Sigmoid colon (tissue), 4 donors: ENCODE measurements at regions not wholly inside any gene's neighbourhood (a gene's known extent, or its start where the extent isn't known, plus 50 kb on each side); places are given as distances from the start of the nearest gene placed in this dataset.

Experiments
- CTCF ChIP-seq, 4 experiments: fragments of 450-650 bp in 3 of 4; fragments of 200-600 bp in 1 of 4; IDR thresholded peaks; one replicate each; pipeline ENCODE4 v1.5.1; 2016 to 2019; ENCODE audit warnings: antibody characterized with exemption in 4 of 4, mild to moderate bottlenecking in 3 of 4, moderate library complexity in 2 of 4
- EP300 ChIP-seq, 4 donors: sonication (generic); formaldehyde crosslinking; IDR thresholded peaks; one replicate each; pipeline ENCODE4 v1.6.1; 2017; ENCODE audit warnings: antibody characterized with exemption in 4 of 4
- POLR2A ChIP-seq, 2 donors: fragments of 450-650 bp; IDR thresholded peaks; one replicate each; pipeline ENCODE4 v1.6.1; 2016; ENCODE audit warnings: antibody characterized with exemption in 2 of 2, mild to moderate bottlenecking in 2 of 2, moderate library complexity in 2 of 2
- POLR2AphosphoS5 ChIP-seq, 4 donors: sonication (generic); formaldehyde crosslinking; IDR thresholded peaks; one replicate each; pipeline ENCODE4 v1.6.1; 2017; ENCODE audit warnings: antibody characterized with exemption in 4 of 4

- TF ChIP-seq CTCF (IDR thresholded peaks at IDR 0.05) (no peak), POLR2A (IDR thresholded peaks at IDR 0.05) (no peak), POLR2AphosphoS5 (IDR thresholded peaks at IDR 0.05) (no peak), EP300 (IDR thresholded peaks at IDR 0.05) (no peak)
These were observed 261.9 kb upstream of the CDH10 start for GRCh38 chr5:24906689-24907088.
